ENCODE measurements at regions not wholly inside any gene's neighbourhood (a gene's known extent, or its start where the extent isn't known, plus 50 kb on each side); places are given as distances from the start of the nearest gene placed in this dataset.

DNA sequence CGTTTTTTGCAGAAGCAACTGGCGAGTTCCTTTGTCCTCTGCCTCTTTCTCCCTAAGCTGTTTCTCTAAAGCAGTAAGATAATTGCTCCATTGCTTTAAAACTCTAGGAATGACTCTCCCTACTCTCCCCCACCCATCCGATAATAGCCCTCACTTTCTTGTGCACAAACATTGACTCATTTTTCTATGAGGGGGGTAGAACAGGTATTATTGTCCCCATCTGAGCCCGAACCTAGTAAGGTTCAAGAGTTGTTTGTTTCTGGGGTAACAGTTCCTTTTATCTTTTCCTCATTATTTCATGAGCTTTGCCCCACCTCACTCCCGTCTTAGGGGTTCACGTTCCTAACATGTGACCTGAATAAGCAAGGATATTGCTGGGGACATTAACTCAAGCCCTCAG is 190.6 kb downstream of the EMP1 start:
- no peaks in the 10 kb centered on the region for H3K79me2 ChIP-seq (ENCODE audit: insufficient read depth, low read length)
- no peak overlapping the region for H2AFZ ChIP-seq (ENCODE audit: low read length)
- no peaks in the 10 kb centered on the region for H3K9me2 ChIP-seq (ENCODE audit: low read depth, low read length)
- no peak overlapping the region for H3K9ac ChIP-seq (ENCODE audit: low read length)
- H3K4me1 ChIP-seq (ENCODE audit: insufficient read depth, low read length, severe bottlenecking) = peaks cover 25% of the 10 kb centered on the region
- H3K27me3 ChIP-seq (ENCODE audit: insufficient read depth, low read length) = no peaks in the 10 kb centered on the region
- TF ChIP-seq CTCF (IDR thresholded peaks at IDR 0.05; ENCODE audit: low read length) (no peak), EZH2 (IDR thresholded peaks at IDR 0.05; ENCODE audit: borderline replicate concordance, low read length) (no peak)
- no peak overlapping the region for H3K4me3 ChIP-seq (ENCODE audit: low read depth, low read length, poor library complexity, severe bottlenecking)
- no peaks in the 10 kb centered on the region for H3K9me3 ChIP-seq (ENCODE audit: low read length)
- H4K20me1 ChIP-seq (ENCODE audit: insufficient read depth, low read length) = no peaks in the 10 kb centered on the region
- no peak overlapping the region for H3K27ac ChIP-seq (ENCODE audit: low read depth, low read length, poor library complexity, severe bottlenecking)
- no peaks in the 10 kb centered on the region for H3F3A ChIP-seq (ENCODE audit: insufficient read depth, low read length)
- no peak overlapping the region for H3K4me2 ChIP-seq (ENCODE audit: low read length)
- no peaks in the 10 kb centered on the region for H3K36me3 ChIP-seq (ENCODE audit: insufficient read depth, low read length)

- Histone ChIP-seq H2AFZ (ENCODE audit: low read length) (no peak overlapping the region), H3K9me2 (ENCODE audit: low read depth, low read length) (no peaks in the 10 kb centered on the region), H3K27me3 (ENCODE audit: insufficient read depth, low read length) (no peaks in the 10 kb centered on the region), H3F3A (ENCODE audit: insufficient read depth, low read length) (no peaks in the 10 kb centered on the region), H3K9ac (ENCODE audit: low read length) (no peak overlapping the region), H3K36me3 (ENCODE audit: insufficient read depth, low read length) (no peaks in the 10 kb centered on the region), H3K9me3 (ENCODE audit: low read length) (no peaks in the 10 kb centered on the region), H3K4me3 (ENCODE audit: low read depth, low read length, poor library complexity, severe bottlenecking) (no peak overlapping the region), H4K20me1 (ENCODE audit: insufficient read depth, low read length) (no peaks in the 10 kb centered on the region), H3K27ac (ENCODE audit: low read depth, low read length, poor library complexity, severe bottlenecking) (no peak overlapping the region), H3K4me1 (ENCODE audit: insufficient read depth, low read length, severe bottlenecking) (peaks cover 31% of the 10 kb centered on the region), H3K4me2 (ENCODE audit: low read length) (no peak overlapping the region), H3K79me2 (ENCODE audit: insufficient read depth, low read length) (no peaks in the 10 kb centered on the region)
- TF ChIP-seq EZH2 (IDR thresholded peaks at IDR 0.05; ENCODE audit: borderline replicate concordance, low read length) (no peak), CTCF (IDR thresholded peaks at IDR 0.05; ENCODE audit: low read length) (no peak)
Observed at GRCh38 chr12:13386323-13387039, 190.0 kb downstream of the EMP1 start.

GRCh38 chr12:13383379-13383778 is 186.9 kb downstream of the EMP1 start:
- no peak overlapping the region for H3K4me3 ChIP-seq (ENCODE audit: low read depth, low read length, poor library complexity, severe bottlenecking)
- no peaks in the 10 kb centered on the region for H3K36me3 ChIP-seq (ENCODE audit: insufficient read depth, low read length)
- no peaks in the 10 kb centered on the region for H4K20me1 ChIP-seq (ENCODE audit: insufficient read depth, low read length)
- H3K4me2 ChIP-seq (ENCODE audit: low read length) = no peak overlapping the region
- H3K9me3 ChIP-seq (ENCODE audit: low read length) = no peaks in the 10 kb centered on the region
- peak overlapping the region; percentile 25 for H3K27ac ChIP-seq (ENCODE audit: low read depth, low read length, poor library complexity, severe bottlenecking)
- no peaks in the 10 kb centered on the region for H3K27me3 ChIP-seq (ENCODE audit: insufficient read depth, low read length)
- no peaks in the 10 kb centered on the region for H3K79me2 ChIP-seq (ENCODE audit: insufficient read depth, low read length)
- H3K9me2 ChIP-seq (ENCODE audit: low read depth, low read length) = no peaks in the 10 kb centered on the region
- no peak overlapping the region for H3K9ac ChIP-seq (ENCODE audit: low read length)
- peaks cover 62% of the 10 kb centered on the region for H3K4me1 ChIP-seq (ENCODE audit: insufficient read depth, low read length, severe bottlenecking)
- H3F3A ChIP-seq (ENCODE audit: insufficient read depth, low read length) = no peaks in the 10 kb centered on the region
- H2AFZ ChIP-seq (ENCODE audit: low read length) = no peak overlapping the region
- TF ChIP-seq CTCF (IDR thresholded peaks at IDR 0.05; ENCODE audit: low read length) (no peak), EZH2 (IDR thresholded peaks at IDR 0.05; ENCODE audit: borderline replicate concordance, low read length) (no peak)

Measured in OCI-LY1 (cell line).